HEK293T (cell line): ENCODE measurements at regions not wholly inside any gene's neighbourhood (a gene's known extent, or its start where the extent isn't known, plus 50 kb on each side); places are given as distances from the start of the nearest gene placed in this dataset.

ENCODE experiments used
- CTCF ChIA-PET: fragments of 350-600 bp; formaldehyde crosslinking; extraction: SDS; loops from one replicate; lab custom pipeline; 2021; ENCODE audit warnings: antibody characterized with exemption, inconsistent platforms; lab: Yijun Ruan, JAX
- POLR2A ChIA-PET: fragments of 350-600 bp; formaldehyde crosslinking; extraction: SDS; loops from one replicate; lab custom pipeline; 2020; ENCODE audit warnings: antibody characterized with exemption, inconsistent platforms; lab: Yijun Ruan, JAX
- DNase-seq: peaks from one replicate; pipeline ENCODE4 v3.0.0; 2012; ENCODE audit warnings: mixed read lengths; ENCODE audit errors: extremely low spot score
- ARNT ChIP-seq: fragments of 450-650 bp; IDR thresholded peaks from 2 replicates; pipeline ENCODE4 v1.6.1; 2017; ENCODE audit warnings: mild to moderate bottlenecking
- BHLHE40 ChIP-seq: fragments of 450-650 bp; IDR thresholded peaks from 2 replicates; pipeline ENCODE4 v1.6.1; 2016; ENCODE audit warnings: mild to moderate bottlenecking, moderate library complexity, borderline replicate concordance
- CTBP1 ChIP-seq: fragments of 450-650 bp; IDR thresholded peaks from 2 replicates; pipeline ENCODE4 v1.6.1; 2016; ENCODE audit warnings: borderline replicate concordance
- ELF4 ChIP-seq: fragments of 450-650 bp; IDR thresholded peaks from 2 replicates; pipeline ENCODE4 v1.6.1; 2017; ENCODE audit warnings: antibody characterized with exemption
- FOXA1 ChIP-seq: fragments of 450-650 bp; IDR thresholded peaks from 2 replicates; pipeline ENCODE4 v1.6.1; 2016; ENCODE audit warnings: mild to moderate bottlenecking
- FOXK2 ChIP-seq: fragments of 450-650 bp; IDR thresholded peaks from 2 replicates; pipeline ENCODE4 v1.6.1; 2016; ENCODE audit warnings: mild to moderate bottlenecking
- FOXM1 ChIP-seq: fragments of 450-650 bp; IDR thresholded peaks from 2 replicates; pipeline ENCODE4 v1.6.1; 2017; ENCODE audit warnings: mild to moderate bottlenecking, borderline replicate concordance
- HDGF ChIP-seq: fragments of 450-650 bp; IDR thresholded peaks from 2 replicates; pipeline ENCODE4 v1.6.1; 2017; ENCODE audit warnings: antibody characterized with exemption, borderline replicate concordance
- L3MBTL2 ChIP-seq: fragments of 450-650 bp; conservative IDR thresholded peaks from 2 replicates; pipeline ENCODE4 v1.6.1; 2016; ENCODE audit warnings: mild to moderate bottlenecking
- LEF1 ChIP-seq: fragments of 450-650 bp; IDR thresholded peaks from 2 replicates; pipeline ENCODE4 v1.6.1; 2017; ENCODE audit warnings: mild to moderate bottlenecking, borderline replicate concordance
- NFRKB ChIP-seq: fragments of 450-650 bp; IDR thresholded peaks from 2 replicates; pipeline ENCODE4 v1.6.1; 2016; ENCODE audit warnings: mild to moderate bottlenecking, moderate library complexity
- PKNOX1 ChIP-seq: fragments of 450-650 bp; IDR thresholded peaks from 2 replicates; pipeline ENCODE4 v1.6.1; 2016
- SP1 ChIP-seq: fragments of 450-650 bp; IDR thresholded peaks from 2 replicates; pipeline ENCODE4 v1.6.1; 2017
- SUZ12 ChIP-seq: fragments of 450-650 bp; IDR thresholded peaks from 2 replicates; pipeline ENCODE4 v1.6.1; 2016; ENCODE audit warnings: mild to moderate bottlenecking
- TARDBP ChIP-seq: fragments of 450-650 bp; IDR thresholded peaks from 2 replicates; pipeline ENCODE4 v1.6.1; 2016
- ZNF384 ChIP-seq: fragments of 450-650 bp; IDR thresholded peaks from 2 replicates; pipeline ENCODE4 v1.6.1; 2016

- POLR2A ChIA-PET: interaction anchor here (2.2 kb wide), 1 partner anchor 94 kb away, joined by 7 read pairs; the partner anchor contains the start of gene ZFP36L2
- no peak for DNase-seq
- CTCF ChIA-PET: no interaction called here
- TF ChIP-seq LEF1: no peak
Observed at GRCh38 chr2:43133336-43133707, 93.1 kb downstream of the ZFP36L2 start.

- no peak for DNase-seq
- TF ChIP-seq CTBP1 (no peak), HDGF (no peak), TARDBP (no peak), LEF1 (no peak), ELF4 (no peak), NFRKB (no peak), L3MBTL2 (no peak), BHLHE40 (no peak), FOXM1 (no peak), PKNOX1 (no peak), FOXK2 (no peak), SP1 (no peak), SUZ12 (no peak), ZNF384 (no peak), FOXA1 (no peak), ARNT (no peak)
- POLR2A ChIA-PET: interaction anchor here (2.2 kb wide), 1 partner anchor 94 kb away, joined by 7 read pairs; the partner anchor contains the start of gene ZFP36L2
- CTCF ChIA-PET: interaction anchor here (1.0 kb wide), 1 partner anchor 103 kb away, joined by 3 read pairs; no protein-coding TSS in a partner anchor
Observed at GRCh38 chr2:43132683-43133301, 93.6 kb downstream of the ZFP36L2 start.

- CTCF ChIA-PET: interaction anchor here (1.0 to 1.7 kb wide), 2 partner anchors 97 to 104 kb away, joined by 3 to 6 read pairs; no protein-coding TSS in a partner anchor
- TF ChIP-seq FOXA1 (no peak), FOXK2 (no peak), BHLHE40 (no peak), ZNF384 (no peak), SUZ12 (no peak), FOXM1 (no peak), LEF1 (no peak), HDGF (no peak), L3MBTL2 (no peak), PKNOX1 (no peak), CTBP1 (no peak), TARDBP (no peak), SP1 (no peak), ARNT (no peak), ELF4 (no peak), NFRKB (no peak)
- DNase-seq: no peak
- POLR2A ChIA-PET: interaction anchor here (2.2 kb wide), 1 partner anchor 95 kb away, joined by 7 read pairs; the partner anchor contains the start of gene ZFP36L2
Observed at GRCh38 chr2:43131890-43132682, 94.3 kb downstream of the ZFP36L2 start.

GRCh38 chr2:43131051-43131889 lies 95.1 kb downstream of the ZFP36L2 start:
- CTCF ChIA-PET: interaction anchor here (1.0 to 1.7 kb wide), 3 partner anchors 98 to 153 kb away, joined by 3 to 6 read pairs (median 3); no protein-coding TSS in a partner anchor
- DNase-seq: peak; percentile 40
- POLR2A ChIA-PET: interaction anchor here (2.2 kb wide), 1 partner anchor 96 kb away, joined by 7 read pairs; the partner anchor contains the start of gene ZFP36L2
- TF ChIP-seq ELF4 (no peak), ZNF384 (no peak), L3MBTL2 (no peak), HDGF (no peak), ARNT (no peak), CTBP1 (no peak), PKNOX1 (no peak), SP1 (no peak)

GRCh38 chr2:43130548-43130875 lies 95.9 kb downstream of the ZFP36L2 start:
- ChIA-PET CTCF (interaction anchor here (0.6 to 1.7 kb wide), 3 partner anchors 98 to 255 kb away, joined by 3 to 6 read pairs (median 3); no protein-coding TSS in a partner anchor), POLR2A (no interaction called here)
- DNase-seq: no peak
- TF ChIP-seq L3MBTL2: no peak
- no peak for TF ChIP-seq FOXM1
- no peak for TF ChIP-seq ZNF384
- TF ChIP-seq CTBP1: no peak
- no peak for TF ChIP-seq SUZ12
